GM23338 (cell line): ENCODE measurements at regions not wholly inside any gene's neighbourhood (a gene's known extent, or its start where the extent isn't known, plus 50 kb on each side); places are given as distances from the start of the nearest gene placed in this dataset.

ENCODE experiments used
- ATAC-seq: fragments of 200-7000 bp; cut with Tn5 transposase; 3 replicates; pipeline ENCODE4 v1.9.1; 2020
- DNase-seq: peaks from one replicate; pipeline ENCODE4 v3.0.0-alpha.2; 2015; ENCODE audit warnings: low spot score
- H2AFZ ChIP-seq: fragments of 200-600 bp; sonication (generic); 2 replicates; pipeline ENCODE4 v1.8.0; 2016; ENCODE audit warnings: antibody characterized with exemption, mild to moderate bottlenecking, moderate library complexity
- H3F3A ChIP-seq: fragments of 200-600 bp; sonication (generic); replicated peaks from 2 replicates; pipeline ENCODE4 v1.8.0; 2017; ENCODE audit warnings: antibody characterized with exemption, mixed run types, low read depth
- H3K27ac ChIP-seq: fragments of 200-600 bp; sonication (generic); 2 replicates; pipeline ENCODE4 v1.6.1; 2016; ENCODE audit warnings: low read depth
- H3K27me3 ChIP-seq: fragments of 200-600 bp; sonication (generic); 2 replicates; pipeline ENCODE4 v1.8.0; 2016; ENCODE audit warnings: mild to moderate bottlenecking, mixed run types, moderate library complexity; ENCODE audit not compliant: insufficient read depth
- H3K36me3 ChIP-seq: fragments of 200-600 bp; sonication (generic); 2 replicates; pipeline ENCODE4 v1.8.0; 2016; ENCODE audit warnings: mild to moderate bottlenecking; ENCODE audit not compliant: insufficient read depth
- H3K4me1 ChIP-seq: fragments of 200-600 bp; sonication (generic); 2 replicates; pipeline ENCODE4 v1.8.0; 2016; ENCODE audit warnings: mild to moderate bottlenecking, moderate library complexity; ENCODE audit not compliant: insufficient read depth
- H3K4me2 ChIP-seq: fragments of 200-600 bp; sonication (generic); 2 replicates; pipeline ENCODE4 v1.7.1; 2017; ENCODE audit warnings: mixed run types
- H3K4me3 ChIP-seq: fragments of 200-600 bp; sonication (generic); 2 replicates; pipeline ENCODE4 v1.6.1; 2016; ENCODE audit warnings: mixed run types
- H3K79me2 ChIP-seq: fragments of 200-600 bp; sonication (generic); replicated peaks from 2 replicates; pipeline ENCODE4 v1.8.0; 2017; ENCODE audit warnings: mild to moderate bottlenecking; ENCODE audit not compliant: insufficient read depth
- H3K9me2 ChIP-seq: fragments of 200-600 bp; sonication (generic); 2 replicates; pipeline ENCODE4 v1.8.0; 2017; ENCODE audit not compliant: insufficient read depth
- H4K20me1 ChIP-seq: fragments of 200-600 bp; sonication (generic); replicated peaks from 2 replicates; pipeline ENCODE4 v1.8.0; 2017; ENCODE audit warnings: mild to moderate bottlenecking; ENCODE audit not compliant: insufficient read depth
- H3K27ac Mint-ChIP-seq: 2 replicates; pipeline ENCODE4 v1.8.0; 2020; ENCODE audit warnings: inconsistent platforms, mild to moderate bottlenecking, moderate library complexity, mixed read lengths
- H3K27me3 Mint-ChIP-seq: 3 replicates; pipeline ENCODE4 v1.8.0; 2022; ENCODE audit warnings: low read depth, mild to moderate bottlenecking, moderate library complexity, mixed read lengths, inconsistent platforms; ENCODE audit not compliant: insufficient read depth, poor library complexity
- H3K36me3 Mint-ChIP-seq: 3 replicates; pipeline ENCODE4 v1.8.0; 2021; ENCODE audit warnings: low read depth, mild to moderate bottlenecking, inconsistent platforms, moderate library complexity, mixed read lengths
- H3K4me1 Mint-ChIP-seq: 3 replicates; pipeline ENCODE4 v1.8.0; 2020; ENCODE audit warnings: mild to moderate bottlenecking, inconsistent platforms, mixed read lengths
- H3K4me3 Mint-ChIP-seq: 3 replicates; pipeline ENCODE4 v1.8.0; 2021; ENCODE audit warnings: moderate library complexity, mild to moderate bottlenecking, inconsistent platforms, mixed read lengths
- H3K9me3 Mint-ChIP-seq: 3 replicates; pipeline ENCODE4 v1.8.0; 2020; ENCODE audit warnings: moderate library complexity, mild to moderate bottlenecking, inconsistent platforms, mixed read lengths
- CREB1 ChIP-seq: fragments of 250-450 bp; sonication (Bioruptor Pico); IDR thresholded peaks from 2 replicates; pipeline ENCODE4 v1.5.0; 2020; ENCODE audit warnings: low read depth, mild to moderate bottlenecking, moderate library complexity
- EZH2 ChIP-seq: fragments of 200-600 bp; sonication (generic); IDR thresholded peaks from one replicate; pipeline ENCODE4 v1.8.0; 2017; ENCODE audit warnings: antibody characterized with exemption, mild to moderate bottlenecking, low read depth; ENCODE audit not compliant: unreplicated experiment
- EZH2phosphoT487 ChIP-seq: fragments of 200-600 bp; sonication (generic); IDR thresholded peaks from one replicate; pipeline ENCODE4 v1.8.1; 2018; ENCODE audit warnings: antibody characterized with exemption; ENCODE audit not compliant: unreplicated experiment
- JUNB ChIP-seq: IDR thresholded peaks from one replicate; pipeline ENCODE4 v1.6.1; 2016; ENCODE audit warnings: antibody characterized with exemption; ENCODE audit not compliant: unreplicated experiment
- NANOG ChIP-seq: IDR thresholded peaks from 2 replicates; pipeline ENCODE4 v1.6.1; 2016; ENCODE audit warnings: antibody characterized with exemption, borderline replicate concordance
- POLR2AphosphoS5 ChIP-seq: IDR thresholded peaks from 2 replicates; pipeline ENCODE4 v1.6.1; 2016; ENCODE audit warnings: antibody characterized with exemption, low read depth
- STAT1 ChIP-seq: IDR thresholded peaks from one replicate; pipeline ENCODE4 v1.6.1; 2016; ENCODE audit warnings: antibody characterized with exemption; ENCODE audit not compliant: unreplicated experiment
- ZNF114 ChIP-seq: fragments of 250-450 bp; sonication (Bioruptor Pico); IDR thresholded peaks from 2 replicates; pipeline ENCODE4 v1.5.0; 2020; ENCODE audit warnings: mild to moderate bottlenecking, moderate library complexity
- ZNF331 ChIP-seq: fragments of 250-450 bp; sonication (Bioruptor Pico); IDR thresholded peaks from 2 replicates; pipeline ENCODE4 v1.5.0; 2020; ENCODE audit warnings: low read depth, mild to moderate bottlenecking, moderate library complexity
- TF ChIP-seq, protein P1 (sequence below): fragments of 250-450 bp; sonication (Bioruptor Pico); IDR thresholded peaks from 2 replicates; pipeline ENCODE4 v1.5.0; 2020; ENCODE audit warnings: mild to moderate bottlenecking, moderate library complexity
- TF ChIP-seq, protein P2 (sequence below): IDR thresholded peaks from 2 replicates; pipeline ENCODE4 v1.6.1; 2016; ENCODE audit warnings: antibody characterized with exemption
- TF ChIP-seq, protein P3 (sequence below), 2 experiments: fragments of 200-600 bp in 1 of 2; sonication (generic) in 1 of 2; conservative IDR thresholded peaks; 2 replicates each; pipeline versions ENCODE4 v1.5.1 to v1.6.1; 2016 to 2017; ENCODE audit warnings: antibody characterized with exemption in 2 of 2, low read depth in 2 of 2, mild to moderate bottlenecking in 2 of 2, moderate library complexity in 1 of 2
- TF ChIP-seq, protein P4 (sequence below): IDR thresholded peaks from one replicate; pipeline ENCODE4 v1.6.1; 2018; ENCODE audit warnings: antibody characterized with exemption; ENCODE audit not compliant: unreplicated experiment

DNA sequence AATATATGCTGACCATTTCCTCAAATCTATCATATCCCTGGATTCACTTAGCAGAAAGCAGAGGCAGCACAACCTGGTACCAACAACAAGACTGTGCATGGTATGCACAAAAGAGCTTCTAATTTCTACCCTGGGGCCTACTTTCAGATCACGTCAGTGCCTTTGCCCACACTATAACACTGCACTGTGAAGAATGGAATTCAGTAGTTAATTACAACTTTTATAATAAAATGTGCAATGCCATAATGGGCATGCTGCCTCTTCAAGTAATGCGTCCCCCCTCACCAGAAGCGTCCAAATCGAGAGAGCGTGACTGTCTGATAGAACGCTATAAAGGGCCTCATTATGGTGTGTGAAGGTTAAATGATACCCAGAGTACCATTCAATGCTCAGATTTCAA, 328.1 kb upstream of the PKDCC start:
- no peak overlapping the region for H3K27ac ChIP-seq
- TF ChIP-seq, protein P1, sequence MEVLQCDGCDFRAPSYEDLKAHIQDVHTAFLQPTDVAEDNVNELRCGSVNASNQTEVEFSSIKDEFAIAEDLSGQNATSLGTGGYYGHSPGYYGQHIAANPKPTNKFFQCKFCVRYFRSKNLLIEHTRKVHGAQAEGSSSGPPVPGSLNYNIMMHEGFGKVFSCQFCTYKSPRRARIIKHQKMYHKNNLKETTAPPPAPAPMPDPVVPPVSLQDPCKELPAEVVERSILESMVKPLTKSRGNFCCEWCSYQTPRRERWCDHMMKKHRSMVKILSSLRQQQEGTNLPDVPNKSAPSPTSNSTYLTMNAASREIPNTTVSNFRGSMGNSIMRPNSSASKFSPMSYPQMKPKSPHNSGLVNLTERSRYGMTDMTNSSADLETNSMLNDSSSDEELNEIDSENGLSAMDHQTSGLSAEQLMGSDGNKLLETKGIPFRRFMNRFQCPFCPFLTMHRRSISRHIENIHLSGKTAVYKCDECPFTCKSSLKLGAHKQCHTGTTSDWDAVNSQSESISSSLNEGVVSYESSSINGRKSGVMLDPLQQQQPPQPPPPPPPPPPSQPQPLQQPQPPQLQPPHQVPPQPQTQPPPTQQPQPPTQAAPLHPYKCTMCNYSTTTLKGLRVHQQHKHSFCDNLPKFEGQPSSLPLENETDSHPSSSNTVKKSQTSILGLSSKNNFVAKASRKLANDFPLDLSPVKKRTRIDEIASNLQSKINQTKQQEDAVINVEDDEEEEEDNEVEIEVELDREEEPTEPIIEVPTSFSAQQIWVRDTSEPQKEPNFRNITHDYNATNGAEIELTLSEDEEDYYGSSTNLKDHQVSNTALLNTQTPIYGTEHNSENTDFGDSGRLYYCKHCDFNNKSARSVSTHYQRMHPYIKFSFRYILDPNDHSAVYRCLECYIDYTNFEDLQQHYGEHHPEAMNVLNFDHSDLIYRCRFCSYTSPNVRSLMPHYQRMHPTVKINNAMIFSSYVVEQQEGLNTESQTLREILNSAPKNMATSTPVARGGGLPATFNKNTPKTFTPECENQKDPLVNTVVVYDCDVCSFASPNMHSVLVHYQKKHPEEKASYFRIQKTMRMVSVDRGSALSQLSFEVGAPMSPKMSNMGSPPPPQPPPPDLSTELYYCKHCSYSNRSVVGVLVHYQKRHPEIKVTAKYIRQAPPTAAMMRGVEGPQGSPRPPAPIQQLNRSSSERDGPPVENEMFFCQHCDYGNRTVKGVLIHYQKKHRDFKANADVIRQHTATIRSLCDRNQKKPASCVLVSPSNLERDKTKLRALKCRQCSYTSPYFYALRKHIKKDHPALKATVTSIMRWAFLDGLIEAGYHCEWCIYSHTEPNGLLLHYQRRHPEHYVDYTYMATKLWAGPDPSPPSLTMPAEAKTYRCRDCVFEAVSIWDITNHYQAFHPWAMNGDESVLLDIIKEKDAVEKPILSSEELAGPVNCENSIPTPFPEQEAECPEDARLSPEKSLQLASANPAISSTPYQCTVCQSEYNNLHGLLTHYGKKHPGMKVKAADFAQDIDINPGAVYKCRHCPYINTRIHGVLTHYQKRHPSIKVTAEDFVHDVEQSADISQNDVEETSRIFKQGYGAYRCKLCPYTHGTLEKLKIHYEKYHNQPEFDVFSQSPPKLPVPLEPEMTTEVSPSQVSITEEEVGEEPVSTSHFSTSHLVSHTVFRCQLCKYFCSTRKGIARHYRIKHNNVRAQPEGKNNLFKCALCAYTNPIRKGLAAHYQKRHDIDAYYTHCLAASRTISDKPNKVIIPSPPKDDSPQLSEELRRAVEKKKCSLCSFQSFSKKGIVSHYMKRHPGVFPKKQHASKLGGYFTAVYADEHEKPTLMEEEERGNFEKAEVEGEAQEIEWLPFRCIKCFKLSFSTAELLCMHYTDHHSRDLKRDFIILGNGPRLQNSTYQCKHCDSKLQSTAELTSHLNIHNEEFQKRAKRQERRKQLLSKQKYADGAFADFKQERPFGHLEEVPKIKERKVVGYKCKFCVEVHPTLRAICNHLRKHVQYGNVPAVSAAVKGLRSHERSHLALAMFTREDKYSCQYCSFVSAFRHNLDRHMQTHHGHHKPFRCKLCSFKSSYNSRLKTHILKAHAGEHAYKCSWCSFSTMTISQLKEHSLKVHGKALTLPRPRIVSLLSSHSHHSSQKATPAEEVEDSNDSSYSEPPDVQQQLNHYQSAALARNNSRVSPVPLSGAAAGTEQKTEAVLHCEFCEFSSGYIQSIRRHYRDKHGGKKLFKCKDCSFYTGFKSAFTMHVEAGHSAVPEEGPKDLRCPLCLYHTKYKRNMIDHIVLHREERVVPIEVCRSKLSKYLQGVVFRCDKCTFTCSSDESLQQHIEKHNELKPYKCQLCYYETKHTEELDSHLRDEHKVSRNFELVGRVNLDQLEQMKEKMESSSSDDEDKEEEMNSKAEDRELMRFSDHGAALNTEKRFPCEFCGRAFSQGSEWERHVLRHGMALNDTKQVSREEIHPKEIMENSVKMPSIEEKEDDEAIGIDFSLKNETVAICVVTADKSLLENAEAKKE (CRISPR knock-in tag): no peak
- no peak for TF ChIP-seq POLR2AphosphoS5
- no peak for TF ChIP-seq JUNB
- TF ChIP-seq, protein P2, sequence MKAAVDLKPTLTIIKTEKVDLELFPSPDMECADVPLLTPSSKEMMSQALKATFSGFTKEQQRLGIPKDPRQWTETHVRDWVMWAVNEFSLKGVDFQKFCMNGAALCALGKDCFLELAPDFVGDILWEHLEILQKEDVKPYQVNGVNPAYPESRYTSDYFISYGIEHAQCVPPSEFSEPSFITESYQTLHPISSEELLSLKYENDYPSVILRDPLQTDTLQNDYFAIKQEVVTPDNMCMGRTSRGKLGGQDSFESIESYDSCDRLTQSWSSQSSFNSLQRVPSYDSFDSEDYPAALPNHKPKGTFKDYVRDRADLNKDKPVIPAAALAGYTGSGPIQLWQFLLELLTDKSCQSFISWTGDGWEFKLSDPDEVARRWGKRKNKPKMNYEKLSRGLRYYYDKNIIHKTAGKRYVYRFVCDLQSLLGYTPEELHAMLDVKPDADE: no peak
- TF ChIP-seq, protein P3, sequence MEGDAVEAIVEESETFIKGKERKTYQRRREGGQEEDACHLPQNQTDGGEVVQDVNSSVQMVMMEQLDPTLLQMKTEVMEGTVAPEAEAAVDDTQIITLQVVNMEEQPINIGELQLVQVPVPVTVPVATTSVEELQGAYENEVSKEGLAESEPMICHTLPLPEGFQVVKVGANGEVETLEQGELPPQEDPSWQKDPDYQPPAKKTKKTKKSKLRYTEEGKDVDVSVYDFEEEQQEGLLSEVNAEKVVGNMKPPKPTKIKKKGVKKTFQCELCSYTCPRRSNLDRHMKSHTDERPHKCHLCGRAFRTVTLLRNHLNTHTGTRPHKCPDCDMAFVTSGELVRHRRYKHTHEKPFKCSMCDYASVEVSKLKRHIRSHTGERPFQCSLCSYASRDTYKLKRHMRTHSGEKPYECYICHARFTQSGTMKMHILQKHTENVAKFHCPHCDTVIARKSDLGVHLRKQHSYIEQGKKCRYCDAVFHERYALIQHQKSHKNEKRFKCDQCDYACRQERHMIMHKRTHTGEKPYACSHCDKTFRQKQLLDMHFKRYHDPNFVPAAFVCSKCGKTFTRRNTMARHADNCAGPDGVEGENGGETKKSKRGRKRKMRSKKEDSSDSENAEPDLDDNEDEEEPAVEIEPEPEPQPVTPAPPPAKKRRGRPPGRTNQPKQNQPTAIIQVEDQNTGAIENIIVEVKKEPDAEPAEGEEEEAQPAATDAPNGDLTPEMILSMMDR (conservative IDR thresholded peaks at IDR 0.05; ENCODE audit: low read depth in 2 of 2): no peak
- no peak for TF ChIP-seq ZNF114 (CRISPR knock-in tag)
- TF ChIP-seq, protein P4, sequence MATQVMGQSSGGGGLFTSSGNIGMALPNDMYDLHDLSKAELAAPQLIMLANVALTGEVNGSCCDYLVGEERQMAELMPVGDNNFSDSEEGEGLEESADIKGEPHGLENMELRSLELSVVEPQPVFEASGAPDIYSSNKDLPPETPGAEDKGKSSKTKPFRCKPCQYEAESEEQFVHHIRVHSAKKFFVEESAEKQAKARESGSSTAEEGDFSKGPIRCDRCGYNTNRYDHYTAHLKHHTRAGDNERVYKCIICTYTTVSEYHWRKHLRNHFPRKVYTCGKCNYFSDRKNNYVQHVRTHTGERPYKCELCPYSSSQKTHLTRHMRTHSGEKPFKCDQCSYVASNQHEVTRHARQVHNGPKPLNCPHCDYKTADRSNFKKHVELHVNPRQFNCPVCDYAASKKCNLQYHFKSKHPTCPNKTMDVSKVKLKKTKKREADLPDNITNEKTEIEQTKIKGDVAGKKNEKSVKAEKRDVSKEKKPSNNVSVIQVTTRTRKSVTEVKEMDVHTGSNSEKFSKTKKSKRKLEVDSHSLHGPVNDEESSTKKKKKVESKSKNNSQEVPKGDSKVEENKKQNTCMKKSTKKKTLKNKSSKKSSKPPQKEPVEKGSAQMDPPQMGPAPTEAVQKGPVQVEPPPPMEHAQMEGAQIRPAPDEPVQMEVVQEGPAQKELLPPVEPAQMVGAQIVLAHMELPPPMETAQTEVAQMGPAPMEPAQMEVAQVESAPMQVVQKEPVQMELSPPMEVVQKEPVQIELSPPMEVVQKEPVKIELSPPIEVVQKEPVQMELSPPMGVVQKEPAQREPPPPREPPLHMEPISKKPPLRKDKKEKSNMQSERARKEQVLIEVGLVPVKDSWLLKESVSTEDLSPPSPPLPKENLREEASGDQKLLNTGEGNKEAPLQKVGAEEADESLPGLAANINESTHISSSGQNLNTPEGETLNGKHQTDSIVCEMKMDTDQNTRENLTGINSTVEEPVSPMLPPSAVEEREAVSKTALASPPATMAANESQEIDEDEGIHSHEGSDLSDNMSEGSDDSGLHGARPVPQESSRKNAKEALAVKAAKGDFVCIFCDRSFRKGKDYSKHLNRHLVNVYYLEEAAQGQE: no peak
- no peak for TF ChIP-seq NANOG
- TF ChIP-seq ZNF331 (CRISPR knock-in tag): no peak
- TF ChIP-seq STAT1: no peak
- TF ChIP-seq CREB1 (CRISPR knock-in tag): no peak
- no peak for TF ChIP-seq EZH2
- no peak for TF ChIP-seq EZH2phosphoT487
- H3K79me2 ChIP-seq: no peaks in the 10 kb centered on the region
- H3K36me3 Mint-ChIP-seq: no peaks in the 10 kb centered on the region
- no peaks in the 10 kb centered on the region for H3F3A ChIP-seq
- no peaks in the 10 kb centered on the region for H4K20me1 ChIP-seq
- ATAC-seq (no peak), DNase-seq (no peak)
- H3K27me3 Mint-ChIP-seq: peaks cover 10% of the 10 kb centered on the region
- H3K27me3 ChIP-seq: no peaks in the 10 kb centered on the region
- H2AFZ ChIP-seq: no peak overlapping the region
- H3K4me1 Mint-ChIP-seq: peaks cover 9% of the 10 kb centered on the region
- no peaks in the 10 kb centered on the region; the same call in 2 of the 3 replicates for H3K9me3 Mint-ChIP-seq
- H3K4me3 ChIP-seq: no peak overlapping the region
- no peaks in the 10 kb centered on the region for H3K36me3 ChIP-seq
- peaks cover 11% of the 10 kb centered on the region for H3K4me1 ChIP-seq
- no peak overlapping the region for H3K4me3 Mint-ChIP-seq
- H3K27ac Mint-ChIP-seq: no peak overlapping the region
- H3K9me2 ChIP-seq: no peaks in the 10 kb centered on the region
- no peak overlapping the region for H3K4me2 ChIP-seq
